ENCODE measurements at regions not wholly inside any gene's neighbourhood (a gene's known extent, or its start where the extent isn't known, plus 50 kb on each side); places are given as distances from the start of the nearest gene placed in this dataset.

- no peak for DNase-seq
- no peak for ATAC-seq (ENCODE audit: insufficient read depth, low read depth)
- no peaks in the 10 kb centered on the region for H3K27me3 ChIP-seq (ENCODE audit: insufficient read depth, low read length, poor library complexity)
- H3K36me3 ChIP-seq (ENCODE audit: insufficient read depth, low read length): no peaks in the 10 kb centered on the region
- no peaks in the 10 kb centered on the region for H3K9me3 ChIP-seq (ENCODE audit: insufficient read depth, low read length, severe bottlenecking)
- H2AFZ ChIP-seq (ENCODE audit: low read depth, low read length): no peak overlapping the region
- no peak for TF ChIP-seq EZH2 (IDR thresholded peaks at IDR 0.05; ENCODE audit: borderline replicate concordance, low read depth, low read length, severe bottlenecking)
- no peak overlapping the region for H3K9ac ChIP-seq (ENCODE audit: low read depth, low read length)
- no peak overlapping the region for H3K27ac ChIP-seq (ENCODE audit: low read length)
- H3K4me1 ChIP-seq (ENCODE audit: insufficient read depth, low read length): no peaks in the 10 kb centered on the region
- no peak overlapping the region for H3K4me2 ChIP-seq (ENCODE audit: insufficient read depth, low read length)
- H3K4me3 ChIP-seq (ENCODE audit: low read depth in 1 of 2, low read length in 2 of 2): no peak overlapping the region
- H4K20me1 ChIP-seq (ENCODE audit: insufficient read depth, low read length): no peaks in the 10 kb centered on the region
- no peaks in the 10 kb centered on the region for H3K79me2 ChIP-seq (ENCODE audit: insufficient read depth, low read length)
These were observed 849.8 kb downstream of the TMTC2 start for GRCh38 chr12:83536496-83536895.

- no peaks in the 10 kb centered on the region for H3K4me1 ChIP-seq (ENCODE audit: insufficient read depth, low read length)
- no peaks in the 10 kb centered on the region for H3K79me2 ChIP-seq (ENCODE audit: insufficient read depth, low read length)
- no peaks in the 10 kb centered on the region for H3K9me3 ChIP-seq (ENCODE audit: insufficient read depth, low read length, severe bottlenecking)
- H3K27me3 ChIP-seq (ENCODE audit: insufficient read depth, low read length, poor library complexity): no peaks in the 10 kb centered on the region
- ATAC-seq (ENCODE audit: insufficient read depth, low read depth) (no peak), DNase-seq (no peak)
- no peak overlapping the region for H2AFZ ChIP-seq (ENCODE audit: low read depth, low read length)
- no peaks in the 10 kb centered on the region for H4K20me1 ChIP-seq (ENCODE audit: insufficient read depth, low read length)
- no peak overlapping the region for H3K4me2 ChIP-seq (ENCODE audit: insufficient read depth, low read length)
- no peak overlapping the region for H3K9ac ChIP-seq (ENCODE audit: low read depth, low read length)
- H3K27ac ChIP-seq (ENCODE audit: low read length): no peak overlapping the region
- no peaks in the 10 kb centered on the region for H3K36me3 ChIP-seq (ENCODE audit: insufficient read depth, low read length)
- no peak overlapping the region for H3K4me3 ChIP-seq (ENCODE audit: low read depth in 1 of 2, low read length in 2 of 2)
- TF ChIP-seq EZH2 (IDR thresholded peaks at IDR 0.05; ENCODE audit: borderline replicate concordance, low read depth, low read length, severe bottlenecking): no peak
- TF ChIP-seq CTCF (IDR thresholded peaks at IDR 0.05; ENCODE audit: borderline replicate concordance, extremely low read depth, low read length, poor library complexity, severe bottlenecking): no peak
These were observed 841.9 kb downstream of the TMTC2 start for GRCh38 chr12:83528571-83528970.

- no peak for ATAC-seq (ENCODE audit: insufficient read depth, low read depth)
- no peak overlapping the region for H3K4me3 ChIP-seq (ENCODE audit: low read depth in 1 of 2, low read length in 2 of 2)
- no peak overlapping the region for H3K4me2 ChIP-seq (ENCODE audit: insufficient read depth, low read length)
- H3K36me3 ChIP-seq (ENCODE audit: insufficient read depth, low read length): no peaks in the 10 kb centered on the region
- H3K79me2 ChIP-seq (ENCODE audit: insufficient read depth, low read length): no peaks in the 10 kb centered on the region
- no peaks in the 10 kb centered on the region for H3K9me3 ChIP-seq (ENCODE audit: insufficient read depth, low read length, severe bottlenecking)
- no peak overlapping the region for H2AFZ ChIP-seq (ENCODE audit: low read depth, low read length)
- TF ChIP-seq CTCF (IDR thresholded peaks at IDR 0.05; ENCODE audit: borderline replicate concordance, extremely low read depth, low read length, poor library complexity, severe bottlenecking) (no peak), EZH2 (IDR thresholded peaks at IDR 0.05; ENCODE audit: borderline replicate concordance, low read depth, low read length, severe bottlenecking) (no peak)
- no peak overlapping the region for H3K27ac ChIP-seq (ENCODE audit: low read length)
- DNase-seq: no peak
- no peak overlapping the region for H3K9ac ChIP-seq (ENCODE audit: low read depth, low read length)
- no peaks in the 10 kb centered on the region for H3K4me1 ChIP-seq (ENCODE audit: insufficient read depth, low read length)
- no peaks in the 10 kb centered on the region for H3K27me3 ChIP-seq (ENCODE audit: insufficient read depth, low read length, poor library complexity)
- no peaks in the 10 kb centered on the region for H4K20me1 ChIP-seq (ENCODE audit: insufficient read depth, low read length)
These were observed 841.1 kb downstream of the TMTC2 start for GRCh38 chr12:83527810-83528209.

- Histone ChIP-seq H3K9ac (ENCODE audit: low read depth, low read length) (no peak overlapping the region), H3K79me2 (ENCODE audit: insufficient read depth, low read length) (no peaks in the 10 kb centered on the region), H3K36me3 (ENCODE audit: insufficient read depth, low read length) (no peaks in the 10 kb centered on the region), H3K27ac (ENCODE audit: low read length) (no peak overlapping the region), H3K4me2 (ENCODE audit: insufficient read depth, low read length) (no peak overlapping the region), H4K20me1 (ENCODE audit: insufficient read depth, low read length) (no peaks in the 10 kb centered on the region), H2AFZ (ENCODE audit: low read depth, low read length) (no peak overlapping the region), H3K9me3 (ENCODE audit: insufficient read depth, low read length, severe bottlenecking) (no peaks in the 10 kb centered on the region), H3K4me3 (ENCODE audit: low read depth in 1 of 2, low read length in 2 of 2) (no peak overlapping the region), H3K27me3 (ENCODE audit: insufficient read depth, low read length, poor library complexity) (no peaks in the 10 kb centered on the region), H3K4me1 (ENCODE audit: insufficient read depth, low read length) (no peaks in the 10 kb centered on the region)
- DNase-seq (no peak), ATAC-seq (ENCODE audit: insufficient read depth, low read depth) (no peak)
- TF ChIP-seq EZH2 (IDR thresholded peaks at IDR 0.05; ENCODE audit: borderline replicate concordance, low read depth, low read length, severe bottlenecking) (no peak), CTCF (IDR thresholded peaks at IDR 0.05; ENCODE audit: borderline replicate concordance, extremely low read depth, low read length, poor library complexity, severe bottlenecking) (no peak)
These were observed 828.8 kb downstream of the TMTC2 start for GRCh38 chr12:83515306-83516026.

Measured in DND-41 (cell line).